SK-N-SH (cell line): ENCODE measurements at regions not wholly inside any gene's neighbourhood (a gene's known extent, or its start where the extent isn't known, plus 50 kb on each side); places are given as distances from the start of the nearest gene placed in this dataset.

Experiments
- CTCF ChIA-PET: fragments of 300-600, 350-600 bp; formaldehyde crosslinking; extraction: SDS; loops from one replicate; lab custom pipeline; 2021; lab: Yijun Ruan, JAX
- POLR2A ChIA-PET: fragments of 350-600 bp; sonication (Branson Sonifier 250); formaldehyde crosslinking; extraction: SDS; loops from one replicate; lab custom pipeline; 2020; ENCODE audit warnings: antibody characterized with exemption, inconsistent platforms; lab: Yijun Ruan, JAX
- DNase-seq: peaks from one replicate; pipeline ENCODE4 v3.0.0; 2012
- H2AFZ ChIP-seq: fragments of 200-600 bp; sonication (generic); 2 replicates; pipeline ENCODE4 v1.8.1; 2016; ENCODE audit warnings: antibody characterized with exemption, mild to moderate bottlenecking, low read depth
- H3F3A ChIP-seq: fragments of 200-600 bp; sonication (generic); replicated peaks from 2 replicates; pipeline ENCODE3; 2016; ENCODE audit warnings: antibody characterized with exemption, mild to moderate bottlenecking; ENCODE audit not compliant: insufficient read depth
- H3K27ac ChIP-seq, 2 experiments: fragments of 200-500 bp in 1 of 2; fragments of 200-600 bp in 1 of 2; sonication (Bioruptor generic) in 1 of 2; sonication (generic), shearing (Covaris generic) in 1 of 2; 2 replicates each; pipeline versions ENCODE4 v1.5.1 to v1.6.1; 2014 to 2016; ENCODE audit warnings: low read depth in 2 of 2, inconsistent platforms in 1 of 2, low read length in 1 of 2, mild to moderate bottlenecking in 1 of 2, mixed read lengths in 1 of 2
- H3K27me3 ChIP-seq: fragments of 200-600 bp; sonication (generic), shearing (Covaris generic); 2 replicates; pipeline ENCODE4 v1.6.1; 2016; ENCODE audit warnings: mixed run types; ENCODE audit not compliant: insufficient read depth
- H3K36me3 ChIP-seq, 2 experiments: fragments of 200-500 bp in 1 of 2; fragments of 200-600 bp in 1 of 2; sonication (Bioruptor generic) in 1 of 2; sonication (generic) in 1 of 2; replicated peaks in 1 of 2; 2 replicates each; pipeline versions ENCODE3 to v1.5.1; 2014 to 2016; ENCODE audit warnings: low read length in 1 of 2, mild to moderate bottlenecking in 1 of 2; ENCODE audit not compliant: insufficient read depth in 2 of 2, control insufficient read depth in 1 of 2
- H3K4me1 ChIP-seq, 2 experiments: fragments of 200-500 bp in 1 of 2; fragments of 200-600 bp in 1 of 2; sonication (Bioruptor generic) in 1 of 2; sonication (generic), shearing (Covaris generic) in 1 of 2; 2 replicates each; pipeline versions ENCODE4 v1.5.1 to v1.6.1; 2014 to 2016; ENCODE audit warnings: low read depth in 1 of 2, low read length in 1 of 2, mixed run types in 1 of 2; ENCODE audit not compliant: insufficient read depth in 2 of 2, control insufficient read depth in 1 of 2
- H3K4me2 ChIP-seq: fragments of 200-600 bp; sonication (generic), shearing (Covaris generic); 2 replicates; pipeline ENCODE4 v1.6.1; 2017; ENCODE audit warnings: mixed run types
- H3K4me3 ChIP-seq, 2 experiments: fragments of 200-500 bp in 1 of 2; fragments of 200-600 bp in 1 of 2; sonication (Bioruptor generic) in 1 of 2; sonication (generic), shearing (Covaris generic) in 1 of 2; 2 replicates each; pipeline versions ENCODE4 v1.5.1 to v1.8.1; 2014 to 2016; ENCODE audit warnings: low read depth in 2 of 2, inconsistent platforms in 1 of 2, low read length in 1 of 2, mild to moderate bottlenecking in 1 of 2, mixed read lengths in 1 of 2, moderate library complexity in 1 of 2
- H3K79me2 ChIP-seq: fragments of 200-600 bp; sonication (generic); 2 replicates; pipeline ENCODE4 v1.8.1; 2017; ENCODE audit warnings: mild to moderate bottlenecking; ENCODE audit not compliant: insufficient read depth
- H3K9ac ChIP-seq: fragments of 200-600 bp; sonication (generic); 2 replicates; pipeline ENCODE4 v1.6.1; 2017; ENCODE audit warnings: mixed run types
- H3K9me2 ChIP-seq: fragments of 200-600 bp; sonication (generic); 2 replicates; pipeline ENCODE4 v1.6.1; 2017; ENCODE audit warnings: mixed run types
- H3K9me3 ChIP-seq: fragments of 200-600 bp; sonication (generic); 2 replicates; pipeline ENCODE4 v1.6.1; 2017; ENCODE audit warnings: mixed run types, mild to moderate bottlenecking, moderate library complexity
- H4K20me1 ChIP-seq: fragments of 200-600 bp; sonication (generic); 2 replicates; pipeline ENCODE4 v1.6.1; 2017; ENCODE audit warnings: mild to moderate bottlenecking, mixed run types; ENCODE audit not compliant: insufficient read depth
- CHD2 ChIP-seq: fragments of 150-350 bp; IDR thresholded peaks from 2 replicates; pipeline ENCODE4 v1.6.1; 2018; ENCODE audit warnings: low read length; ENCODE audit not compliant: partially characterized antibody
- CTCF ChIP-seq: fragments of 200-600 bp; sonication (generic); IDR thresholded peaks from 2 replicates; pipeline ENCODE4 v1.6.1; 2017; ENCODE audit warnings: antibody characterized with exemption, mild to moderate bottlenecking, moderate library complexity
- ELF1 ChIP-seq: IDR thresholded peaks from 2 replicates; pipeline ENCODE4 v1.4.0; 2012
- EP300 ChIP-seq, 2 experiments: IDR thresholded peaks; 2 replicates each; pipeline versions ENCODE4 v1.4.0 to v1.6.1; 2012; ENCODE audit warnings: borderline replicate concordance in 1 of 2, low read depth in 1 of 2, low read length in 1 of 2
- EZH2phosphoT487 ChIP-seq: fragments of 200-600 bp; sonication (generic); IDR thresholded peaks from 2 replicates; pipeline ENCODE4 v1.6.1; 2017; ENCODE audit warnings: low read depth, mixed run types, mild to moderate bottlenecking, antibody characterized with exemption, moderate library complexity, borderline replicate concordance
- FOSL2 ChIP-seq: IDR thresholded peaks from 2 replicates; pipeline ENCODE4 v1.4.0; 2012; ENCODE audit warnings: low read depth, mild to moderate bottlenecking, moderate library complexity, borderline replicate concordance
- FOXJ3 ChIP-seq: sonication (generic); formaldehyde crosslinking; IDR thresholded peaks from 2 replicates; pipeline ENCODE4 v1.5.1; 2020; ENCODE audit warnings: mild to moderate bottlenecking, missing genetic modification reagents
- GABPA ChIP-seq: IDR thresholded peaks from 2 replicates; pipeline ENCODE4 v1.4.0; 2012; ENCODE audit warnings: low read depth, mild to moderate bottlenecking
- GATA2 ChIP-seq: sonication (generic); formaldehyde crosslinking; IDR thresholded peaks from 2 replicates; pipeline ENCODE4 v1.5.0; 2020; ENCODE audit warnings: mild to moderate bottlenecking, missing genetic modification reagents
- IRF3 ChIP-seq: fragments of 150-350 bp; IDR thresholded peaks from 2 replicates; pipeline ENCODE4 v1.6.1; 2016; ENCODE audit warnings: mild to moderate bottlenecking, low read depth, low read length
- JUND ChIP-seq: IDR thresholded peaks from 2 replicates; pipeline ENCODE4 v1.4.0; 2012
- MAX ChIP-seq: IDR thresholded peaks from 2 replicates; pipeline ENCODE4 v1.4.0; 2012; ENCODE audit warnings: low read depth
- MEF2A ChIP-seq: IDR thresholded peaks from 2 replicates; pipeline ENCODE4 v1.4.0; 2012; ENCODE audit warnings: low read depth, borderline replicate concordance
- MXI1 ChIP-seq: IDR thresholded peaks from 2 replicates; pipeline ENCODE4 v1.6.1; 2012; ENCODE audit warnings: mild to moderate bottlenecking, low read depth, low read length, improper control_type of control experiment
- NRF1 ChIP-seq: IDR thresholded peaks from 2 replicates; pipeline ENCODE4 v1.6.1; 2012; ENCODE audit warnings: low read depth, mild to moderate bottlenecking, low read length
- PBX3 ChIP-seq: IDR thresholded peaks from 2 replicates; pipeline ENCODE4; 2012
- RCOR1 ChIP-seq: fragments of 150-350 bp; IDR thresholded peaks from 2 replicates; pipeline ENCODE4 v1.6.1; 2017; ENCODE audit warnings: antibody characterized with exemption, low read length
- RFX5 ChIP-seq: IDR thresholded peaks from 2 replicates; pipeline ENCODE4 v1.6.1; 2012; ENCODE audit warnings: mild to moderate bottlenecking, improper control_type of control experiment, low read length
- RXRA ChIP-seq: IDR thresholded peaks from 2 replicates; pipeline ENCODE4 v1.4.0; 2012; ENCODE audit warnings: low read depth, mild to moderate bottlenecking, borderline replicate concordance
- SIN3A ChIP-seq: IDR thresholded peaks from 2 replicates; pipeline ENCODE4 v1.6.1; 2012; ENCODE audit warnings: low read depth, mild to moderate bottlenecking, low read length, moderate library complexity, borderline replicate concordance
- SMC3 ChIP-seq: IDR thresholded peaks from 2 replicates; pipeline ENCODE4 v1.6.1; 2012; ENCODE audit warnings: low read depth, low read length, improper control_type of control experiment
- TAF1 ChIP-seq: IDR thresholded peaks from 2 replicates; pipeline ENCODE4 v1.6.1; 2012; ENCODE audit warnings: low read depth, mild to moderate bottlenecking, low read length, moderate library complexity, borderline replicate concordance
- TCF12 ChIP-seq: IDR thresholded peaks from 2 replicates; pipeline ENCODE4 v1.4.0; 2012
- YY1 ChIP-seq: IDR thresholded peaks from 2 replicates; pipeline ENCODE4 v1.4.0; 2012; ENCODE audit warnings: low read depth, mild to moderate bottlenecking
- ZBTB33 ChIP-seq: IDR thresholded peaks from 2 replicates; pipeline ENCODE4 v1.4.0; 2012; ENCODE audit warnings: low read depth, borderline replicate concordance
- WGBS: methylation state at CpG from one replicate; pipeline ENCODE4 v1.1.6; 2017; ENCODE audit warnings: low lambda C conversion rate; 5-methylcytosine and 5-hydroxymethylcytosine counted together
- TF ChIP-seq, protein P1 (sequence below): fragments of 150-350 bp; IDR thresholded peaks from 2 replicates; pipeline ENCODE4 v1.6.1; 2017; ENCODE audit warnings: antibody characterized with exemption, low read length, low read depth, borderline replicate concordance

- no peaks in the 10 kb centered on the region for H4K20me1 ChIP-seq
- no peak overlapping the region for H3K9ac ChIP-seq
- peaks cover 9 to 38% of the 10 kb centered on the region in 2 experiments; a peak in 3 of 4 replicates for H3K4me1 ChIP-seq
- H3K79me2 ChIP-seq: no peaks in the 10 kb centered on the region
- WGBS: 48% methylated on average over 13 of the region's 13 CpGs
- ChIA-PET POLR2A (no interaction called here), CTCF (interaction anchor here (1.3 to 1.6 kb wide), 2 partner anchors 12 kb away, joined by 7 to 8 read pairs; no protein-coding TSS in a partner anchor)
- H3K36me3 ChIP-seq: no peaks in the 10 kb centered on the region
- H2AFZ ChIP-seq: no peak overlapping the region
- H3K4me2 ChIP-seq: 0 out of 2 replicates have a peak overlapping the region, but pooled peaks have one; percentile 21
- no peak overlapping the region for H3K4me3 ChIP-seq
- H3K9me3 ChIP-seq: no peaks in the 10 kb centered on the region
- no peaks in the 10 kb centered on the region for H3K9me2 ChIP-seq
- peak; percentile 72 for DNase-seq
- peaks cover 14% of the 10 kb centered on the region for H3F3A ChIP-seq
- H3K27ac ChIP-seq: peak overlapping the region; percentile 51 to 84
- H3K27me3 ChIP-seq: no peaks in the 10 kb centered on the region
- TF ChIP-seq TCF12 (peak; percentile 84), SMC3 (no peak), RFX5 (no peak), JUND (peak; percentile 64), MAX (peak; percentile 46; the same call in 1 of the 2 replicates), CHD2 (peak; percentile 86), EP300 (IDR thresholded peaks at IDR 0.05; ENCODE audit: borderline replicate concordance in 1 of 2, low read depth in 1 of 2, low read length in 1 of 2) (peak; percentile 71 to 90), SIN3A (no peak), YY1 (no peak), FOXJ3 (CRISPR knock-in tag) (peak; percentile 64), MXI1 (peak; percentile 17; the same call in 1 of the 2 replicates), RXRA (peak; percentile 24; the same call in 1 of the 2 replicates), FOSL2 (peak; percentile 42; the same call in 1 of the 2 replicates), ZBTB33 (peak; percentile 34; the same call in 1 of the 2 replicates), GATA2 (CRISPR knock-in tag) (peak; percentile 83), EZH2phosphoT487 (no peak), TAF1 (no peak), IRF3 (no peak), CTCF (no peak), GABPA (no peak), RCOR1 (peak; percentile 97), PBX3 (peak; percentile 66), MEF2A (peak; percentile 57; the same call in 1 of the 2 replicates), ELF1 (no peak), NRF1 (no peak)
- TF ChIP-seq, protein P1, sequence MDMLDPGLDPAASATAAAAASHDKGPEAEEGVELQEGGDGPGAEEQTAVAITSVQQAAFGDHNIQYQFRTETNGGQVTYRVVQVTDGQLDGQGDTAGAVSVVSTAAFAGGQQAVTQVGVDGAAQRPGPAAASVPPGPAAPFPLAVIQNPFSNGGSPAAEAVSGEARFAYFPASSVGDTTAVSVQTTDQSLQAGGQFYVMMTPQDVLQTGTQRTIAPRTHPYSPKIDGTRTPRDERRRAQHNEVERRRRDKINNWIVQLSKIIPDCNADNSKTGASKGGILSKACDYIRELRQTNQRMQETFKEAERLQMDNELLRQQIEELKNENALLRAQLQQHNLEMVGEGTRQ: no peak
Observed at GRCh38 chr11:10394229-10395101, 60.6 kb upstream of the AMPD3 start.
